HG03066 (cell line): ENCODE measurements at regions not wholly inside any gene's neighbourhood (a gene's known extent, or its start where the extent isn't known, plus 50 kb on each side); places are given as distances from the start of the nearest gene placed in this dataset.

Experiments
- ATAC-seq: cut with Tn5 transposase; IDR thresholded peaks from one replicate; pipeline ENCODE4 v1.9.1; 2021; ENCODE audit warnings: low read depth; ENCODE audit not compliant: unreplicated experiment

DNA sequence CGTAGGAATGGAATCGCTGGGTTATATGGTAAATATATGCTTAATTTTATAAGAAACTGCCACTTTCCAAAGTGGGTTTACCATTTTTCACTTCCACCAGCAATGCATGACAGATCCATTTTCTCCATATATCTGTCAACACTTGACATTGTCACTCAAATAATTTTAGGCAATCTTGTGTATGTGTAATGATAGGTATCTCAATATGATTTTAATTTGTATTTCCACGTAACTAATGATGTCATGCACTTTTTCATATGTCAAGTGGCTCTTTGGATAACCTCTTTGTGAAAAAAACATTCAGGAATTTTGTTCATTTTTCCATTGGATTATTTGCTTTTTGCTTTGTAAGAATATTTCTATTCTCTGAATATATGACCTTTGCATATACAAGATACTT lies 419.9 kb downstream of the BTBD3 start:
- ATAC-seq = no peak

DNA sequence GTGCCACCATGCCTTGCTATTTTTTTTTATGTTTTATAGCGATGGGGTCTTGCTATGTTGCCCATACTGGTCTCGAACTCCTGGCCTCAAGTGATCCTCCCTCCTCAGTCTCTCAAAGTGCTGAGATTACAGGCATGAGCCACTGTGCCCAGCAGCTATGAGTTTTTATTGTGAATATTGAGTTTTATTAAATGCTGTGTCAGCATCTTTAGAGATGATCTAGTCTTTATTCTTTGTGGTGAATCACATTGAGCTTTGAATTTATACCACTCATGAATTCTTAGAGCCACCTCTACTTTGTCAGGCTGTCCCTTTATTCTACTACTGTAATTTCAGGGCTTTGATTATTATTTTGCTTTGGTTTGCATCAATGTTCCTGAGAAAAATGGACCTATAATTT lies 428.3 kb downstream of the BTBD3 start:
- no peak for ATAC-seq

DNA sequence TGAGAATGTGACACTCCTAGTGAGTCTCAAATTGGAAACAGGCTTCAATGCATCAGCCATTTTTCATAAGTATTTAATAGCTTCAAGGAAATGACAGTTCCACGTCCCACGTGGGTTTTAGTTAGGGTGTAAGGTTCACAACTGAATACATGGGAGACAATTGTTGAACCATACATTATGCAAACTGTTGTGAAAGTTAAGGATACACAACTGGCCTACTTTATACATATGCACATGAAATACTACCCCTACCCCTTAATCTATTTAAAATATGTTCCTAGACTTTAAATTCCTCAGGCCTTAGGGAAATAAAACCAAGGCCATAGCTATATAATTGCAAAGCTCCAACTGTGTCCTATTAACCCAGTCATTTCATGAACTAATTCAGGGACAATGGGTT lies 436.1 kb downstream of the BTBD3 start:
- ATAC-seq = no peak

DNA sequence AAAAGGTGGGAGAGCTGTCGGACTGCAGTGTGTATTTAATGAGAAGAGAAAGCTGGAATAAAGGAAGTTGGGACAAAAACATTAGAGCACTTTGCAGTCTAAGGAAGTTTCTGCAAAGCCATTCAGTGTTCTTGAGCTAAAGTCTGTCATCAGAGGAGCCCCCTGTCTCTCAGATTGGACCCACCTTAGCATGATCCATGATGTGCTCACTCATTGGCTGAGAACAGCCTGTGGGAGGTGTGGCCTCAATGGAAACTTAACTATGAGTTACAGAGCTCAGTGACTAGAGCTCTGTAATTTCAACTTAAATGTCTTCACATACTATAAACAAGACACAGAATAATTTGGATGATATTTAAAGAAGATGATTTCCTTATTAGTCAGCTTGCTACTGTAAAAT lies 437.0 kb downstream of the BTBD3 start:
- no peak for ATAC-seq

DNA sequence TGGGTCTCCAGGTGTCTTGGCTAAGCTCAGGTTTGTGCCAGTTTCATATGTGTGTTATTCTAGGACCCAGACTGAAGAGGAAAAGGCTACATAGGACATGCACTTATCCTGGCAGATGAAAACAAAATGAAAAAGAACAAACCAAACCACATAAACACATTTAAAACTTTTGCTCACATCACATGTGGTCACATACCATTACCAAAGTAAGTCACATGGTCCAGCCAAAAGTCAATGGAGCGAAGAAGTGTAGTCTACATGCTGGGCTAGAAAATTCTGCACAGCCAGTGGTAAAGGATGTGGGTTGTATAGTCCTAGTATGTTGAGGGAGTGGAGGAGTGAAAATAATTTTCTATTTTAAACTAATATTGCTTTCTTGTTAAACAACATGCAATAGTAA lies 437.5 kb downstream of the BTBD3 start:
- ATAC-seq = no peak

DNA sequence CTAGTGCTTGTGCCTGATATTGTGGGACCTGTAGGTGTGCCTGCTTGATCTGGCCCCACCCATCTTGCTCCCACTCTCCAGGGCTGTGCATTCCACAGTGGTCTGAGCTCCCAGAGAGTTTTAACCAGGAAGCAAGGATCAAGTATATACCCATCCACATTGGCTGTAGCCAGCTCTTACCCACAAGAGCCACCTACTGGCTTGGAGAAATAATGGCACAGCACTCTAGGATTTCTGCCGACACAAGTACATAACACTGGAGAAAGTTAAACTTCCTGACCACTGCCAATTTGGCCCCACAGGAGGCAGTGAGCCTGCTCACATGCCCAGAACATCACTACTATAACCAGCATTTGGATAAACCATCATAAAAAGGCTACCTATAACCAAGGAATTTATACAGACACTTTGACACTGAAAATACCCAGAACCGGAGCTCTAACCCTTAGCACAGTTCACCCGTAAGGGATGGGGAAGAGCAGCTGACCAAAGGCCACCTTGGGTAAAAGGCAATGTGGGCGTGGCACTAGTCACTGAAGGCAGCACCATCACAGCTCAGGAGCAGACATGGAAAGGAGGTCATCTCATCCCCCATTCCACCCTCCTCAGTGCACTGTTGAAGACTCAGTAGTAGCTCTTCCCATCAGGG lies 440.4 kb downstream of the BTBD3 start:
- ATAC-seq = no peak

DNA sequence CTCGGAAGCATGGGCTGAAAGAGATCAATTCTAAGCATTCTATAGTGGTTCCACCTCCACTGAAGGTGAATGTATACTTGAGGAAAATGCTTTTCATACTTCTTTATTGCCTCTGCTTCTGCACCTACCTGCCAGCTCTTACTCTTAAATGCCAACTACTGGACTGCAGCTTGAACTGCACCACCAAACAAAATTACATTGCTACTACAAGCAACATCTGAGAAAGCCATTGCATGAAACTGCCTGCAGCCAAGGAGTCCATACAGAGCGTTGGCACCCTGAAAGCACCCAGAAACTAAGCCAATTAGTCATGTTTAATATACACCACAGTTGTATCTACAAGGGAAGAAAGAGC lies 440.9 kb downstream of the BTBD3 start:
- ATAC-seq = no peak

DNA sequence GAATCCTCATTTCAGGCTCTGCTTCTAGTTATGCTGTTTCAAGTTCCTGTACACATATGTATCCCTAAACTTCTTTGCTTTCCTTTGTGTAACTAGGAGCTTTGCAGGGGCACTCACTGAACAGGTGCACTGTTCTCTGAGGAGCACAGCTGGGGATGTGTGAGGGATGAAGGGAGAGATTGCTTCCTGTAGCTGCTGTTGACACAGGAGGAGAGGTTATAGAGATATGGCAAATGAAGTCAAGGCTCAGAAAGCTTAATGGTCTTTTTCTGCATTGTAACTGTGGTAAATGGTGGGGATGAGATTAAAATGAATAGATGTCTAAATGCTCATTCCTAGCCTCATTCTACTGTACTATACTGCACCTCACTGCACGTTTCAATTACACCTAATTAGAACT lies 454.3 kb downstream of the BTBD3 start:
- ATAC-seq = no peak

DNA sequence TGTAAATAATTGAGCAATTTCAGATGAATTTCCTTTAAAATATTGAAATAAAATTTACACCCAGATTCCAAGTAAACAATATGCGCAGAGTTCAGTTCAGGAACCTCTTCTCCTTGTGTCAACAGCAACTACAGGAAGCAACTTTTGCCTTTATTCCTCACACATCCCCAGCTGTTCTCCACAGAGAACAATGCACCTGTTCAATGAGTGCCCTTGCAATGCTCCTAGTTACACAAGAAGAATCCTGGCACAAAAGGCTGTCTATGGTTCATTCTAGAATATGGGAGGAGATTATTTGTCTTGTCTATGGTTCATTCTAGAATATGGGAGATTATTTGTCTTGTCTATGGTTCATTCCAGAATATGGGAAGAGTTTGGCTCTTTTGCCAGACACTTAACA lies 454.9 kb downstream of the BTBD3 start:
- no peak for ATAC-seq

DNA sequence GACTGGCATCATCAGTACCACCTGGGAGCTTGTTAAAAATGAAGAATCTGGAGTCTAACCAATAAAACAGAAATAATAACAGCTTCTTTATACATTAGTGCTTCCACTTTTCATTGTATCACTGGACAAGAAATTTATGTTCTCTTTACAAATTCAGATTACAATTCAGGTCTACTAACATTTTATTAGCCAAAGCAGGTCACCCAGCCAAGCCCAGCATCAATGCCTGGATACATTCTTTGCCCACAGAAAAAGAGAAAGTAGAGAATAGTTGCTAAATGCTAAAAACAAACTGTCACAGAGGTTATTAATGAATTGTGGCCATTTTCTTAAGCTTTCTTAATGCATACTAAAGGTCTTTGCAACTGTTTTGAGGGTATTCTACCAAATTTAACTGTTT lies 458.3 kb downstream of the BTBD3 start:
- ATAC-seq = no peak

DNA sequence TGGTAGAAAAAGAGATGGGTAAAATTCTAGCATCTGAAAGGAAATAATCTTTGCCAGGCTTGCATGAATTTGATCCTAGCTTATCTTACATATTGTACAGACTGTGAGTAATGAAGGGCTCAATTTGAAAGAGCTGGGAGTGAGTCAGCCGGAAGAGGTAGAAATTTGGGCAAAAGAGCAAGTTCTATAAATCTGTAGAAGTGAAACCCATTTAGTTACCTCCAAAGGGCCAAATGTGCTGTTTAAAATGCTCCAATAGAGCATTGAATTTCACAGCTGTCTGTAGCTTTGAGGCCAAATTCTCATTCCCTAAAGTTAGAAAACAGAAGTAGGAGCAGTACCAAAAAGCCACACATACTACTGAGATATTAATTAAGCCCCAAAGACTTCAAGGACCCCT lies 466.1 kb downstream of the BTBD3 start:
- ATAC-seq = no peak

DNA sequence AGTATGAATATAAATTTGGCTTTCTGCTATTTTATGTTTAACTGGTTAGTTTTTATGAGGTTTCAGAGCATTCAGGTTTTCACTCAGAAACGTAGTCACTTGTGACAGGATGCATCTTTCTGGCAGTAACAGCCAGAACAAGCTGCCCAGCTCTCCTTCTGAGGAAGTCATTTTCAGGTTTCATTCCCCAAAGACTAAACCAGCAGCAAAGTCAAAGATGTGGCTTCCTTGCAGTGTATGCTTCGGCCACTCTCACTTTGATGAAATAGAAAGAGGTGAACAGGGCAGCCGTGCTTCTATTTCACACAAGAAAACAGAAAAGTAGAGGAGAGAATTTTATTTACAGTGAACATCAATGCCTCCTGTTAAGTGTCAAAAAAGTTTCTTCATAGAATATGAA lies 469.1 kb downstream of the BTBD3 start:
- ATAC-seq = no peak

DNA sequence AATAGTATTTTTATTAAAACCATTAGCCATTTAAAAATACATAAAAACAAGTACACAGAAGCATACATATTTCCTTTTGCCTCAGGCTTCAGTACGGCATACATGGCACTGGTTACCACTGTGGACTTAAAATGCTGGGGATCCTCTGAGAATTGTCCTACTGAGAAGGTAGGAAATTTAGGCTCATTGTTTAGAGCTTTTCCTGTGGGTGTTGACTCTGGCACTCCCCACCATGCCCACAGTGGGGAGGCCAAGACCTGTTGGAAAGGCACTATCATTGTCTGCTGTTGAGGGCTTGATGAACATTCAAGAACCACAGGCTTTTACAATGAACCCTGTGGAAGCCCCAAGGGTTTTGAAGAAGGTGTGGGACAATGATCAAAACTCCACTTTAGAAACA lies 473.4 kb downstream of the BTBD3 start:
- ATAC-seq = no peak

DNA sequence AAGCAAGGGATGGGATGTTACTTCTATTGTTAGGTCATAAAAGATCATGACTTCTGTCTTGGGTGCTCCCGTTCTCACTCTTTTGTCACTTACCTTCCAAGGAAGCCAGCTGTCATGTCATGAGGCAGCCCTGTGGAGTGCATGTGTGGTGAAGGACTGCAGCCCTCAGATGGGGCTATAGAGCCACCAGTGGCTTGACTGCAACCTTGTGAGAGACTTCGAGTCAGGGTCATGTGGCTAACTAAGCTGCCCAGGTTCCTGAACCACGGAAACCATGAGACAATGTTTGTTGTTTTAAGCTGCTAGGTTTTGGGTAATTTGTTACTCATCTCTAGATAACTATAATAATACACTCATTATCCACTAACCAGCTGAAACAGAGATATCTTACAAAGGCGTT lies 477.1 kb downstream of the BTBD3 start:
- no peak for ATAC-seq

DNA sequence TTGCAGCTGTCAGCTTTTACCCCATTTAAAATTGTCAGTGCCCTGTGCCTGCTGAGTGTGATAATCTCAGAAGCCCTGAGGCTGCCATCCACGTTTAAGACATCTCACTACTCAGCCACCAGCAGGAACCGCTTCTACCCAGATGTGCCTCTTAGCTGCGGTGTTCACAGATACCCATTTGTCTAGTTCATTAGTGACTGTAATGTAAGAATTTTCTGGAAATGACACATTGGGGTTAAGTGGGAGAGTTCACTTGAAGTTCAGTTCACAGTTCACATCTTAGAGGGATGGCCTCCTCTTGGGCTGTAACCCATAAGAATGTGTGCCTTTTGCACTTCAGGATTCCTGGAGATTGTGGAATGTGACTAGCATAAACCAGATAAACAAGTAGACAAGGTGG lies 477.7 kb downstream of the BTBD3 start:
- no peak for ATAC-seq

DNA sequence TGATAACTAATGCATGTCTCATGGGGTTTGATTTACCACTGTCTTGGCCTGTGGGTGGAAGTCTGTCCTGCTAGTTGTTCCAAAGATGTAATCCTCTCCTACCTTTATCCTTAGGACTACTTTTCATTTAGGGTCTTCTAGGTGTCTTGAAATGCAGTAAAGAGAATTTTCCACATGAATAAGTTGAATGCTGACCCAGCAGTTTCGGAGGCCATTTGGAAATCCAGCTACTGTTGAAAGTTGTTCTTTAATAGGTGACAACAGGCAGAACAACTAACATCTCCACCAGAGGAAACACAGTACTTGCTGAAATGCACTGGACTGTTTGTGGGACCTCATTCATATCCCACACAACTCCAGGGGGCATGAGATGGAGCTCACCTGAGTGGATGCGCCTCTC lies 478.1 kb downstream of the BTBD3 start:
- ATAC-seq = no peak

DNA sequence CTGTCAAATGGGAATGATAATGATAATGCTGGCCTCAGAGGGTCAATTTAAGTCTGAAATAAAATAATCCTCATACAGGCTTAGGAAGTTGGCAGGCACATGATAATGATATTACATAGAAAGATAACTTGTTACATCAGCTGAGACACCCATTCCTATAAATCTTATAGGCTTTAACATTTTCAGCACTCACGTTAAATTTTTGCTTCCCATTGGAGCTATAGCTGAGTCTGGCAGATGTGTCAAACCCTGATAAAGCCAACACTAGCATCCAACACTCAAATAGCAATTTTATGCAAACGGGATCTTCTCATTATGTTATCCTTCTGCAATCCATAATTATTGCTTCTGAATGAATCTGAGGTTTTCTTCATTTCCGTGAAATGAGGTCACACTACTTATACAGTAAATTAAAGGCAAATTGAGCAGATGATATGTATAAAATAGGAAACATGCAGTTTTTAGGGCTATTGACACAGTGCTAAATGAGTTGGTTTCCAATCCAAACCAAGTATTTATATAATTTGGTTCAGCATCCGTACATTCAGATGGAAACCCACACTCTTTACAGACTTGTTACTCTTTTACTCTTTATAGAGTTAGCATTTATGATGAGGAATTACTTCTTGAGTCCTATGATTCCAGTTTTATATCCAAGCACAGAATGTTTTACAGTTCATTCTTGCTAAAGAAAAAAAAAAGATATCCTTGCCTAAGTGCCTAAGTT lies 481.6 kb downstream of the BTBD3 start:
- no peak for ATAC-seq

DNA sequence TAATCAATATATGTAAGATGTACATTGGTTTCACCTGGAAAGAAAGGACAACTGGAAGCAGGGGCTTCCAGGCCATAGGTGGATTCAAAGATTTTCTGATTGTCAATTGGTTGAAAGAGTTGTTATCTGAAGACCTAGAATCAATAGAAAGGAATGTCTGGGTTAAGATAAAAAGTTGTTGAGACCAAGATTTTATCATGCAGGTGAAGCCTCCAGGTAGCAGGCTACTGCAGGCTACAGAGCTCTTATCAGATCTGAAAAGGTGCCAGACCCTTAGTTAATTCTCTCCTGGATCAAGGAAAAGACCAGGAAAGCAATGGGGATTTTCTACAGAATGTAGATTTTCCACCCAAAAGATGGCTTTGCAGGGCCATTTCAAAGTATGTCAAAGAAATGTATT lies 487.2 kb downstream of the BTBD3 start:
- ATAC-seq = no peak

DNA sequence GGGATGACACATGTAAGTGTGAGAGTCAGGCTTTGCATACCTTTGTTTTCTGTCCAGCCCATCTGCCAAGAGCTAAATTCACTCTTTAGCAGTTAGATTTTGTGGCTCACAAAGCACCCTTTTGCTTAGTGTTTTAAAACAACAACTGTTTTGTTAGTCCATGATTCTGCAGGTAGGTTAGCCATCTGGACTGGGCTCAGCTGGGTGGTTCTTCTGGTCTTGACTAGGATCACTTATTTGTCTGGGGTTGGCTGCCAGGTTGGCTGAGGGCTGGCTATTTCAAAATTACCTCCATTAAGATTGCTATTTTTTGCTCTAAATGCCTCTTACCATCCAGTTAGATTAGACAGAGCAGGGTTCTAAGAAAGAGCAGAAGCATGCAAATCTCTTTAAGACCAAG lies 489.3 kb downstream of the BTBD3 start:
- no peak for ATAC-seq

DNA sequence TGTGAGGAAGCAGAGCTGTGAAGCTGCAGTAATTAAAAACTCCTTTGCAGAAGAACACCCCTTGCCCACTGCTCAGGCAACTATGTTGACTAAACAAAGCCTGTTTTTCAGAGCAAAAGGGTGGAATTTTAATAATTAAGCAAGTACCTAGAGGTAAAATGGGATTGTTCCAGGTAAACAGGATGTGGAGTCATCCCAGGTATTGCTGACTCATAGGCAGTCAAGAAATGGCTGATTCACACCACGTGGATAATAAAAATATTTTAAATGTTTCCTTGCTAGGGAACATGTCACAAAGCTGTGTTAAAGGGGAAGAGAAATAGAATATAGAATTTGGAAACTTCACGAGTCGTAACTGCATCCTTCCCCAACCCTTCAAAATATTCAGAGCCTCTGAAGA lies 491.8 kb downstream of the BTBD3 start:
- no peak for ATAC-seq

DNA sequence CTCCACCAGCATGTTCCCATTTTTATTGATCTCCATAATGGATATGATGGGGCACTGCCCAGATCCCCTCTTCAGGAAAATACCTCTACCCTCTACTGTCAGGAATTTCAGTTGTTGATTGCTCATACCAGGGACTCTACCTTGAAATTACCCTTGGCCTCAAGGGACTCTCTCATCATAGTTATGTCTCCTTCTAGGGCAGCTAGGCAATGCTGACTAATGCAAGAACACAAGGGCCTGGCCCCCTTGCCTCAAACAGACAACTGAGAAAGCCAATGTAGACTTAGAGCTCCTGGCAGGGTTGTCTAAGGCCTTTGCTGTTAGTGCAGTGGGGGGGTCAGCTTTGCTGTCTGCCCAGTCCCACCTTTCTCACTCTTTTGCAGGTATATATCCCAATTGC lies 493.1 kb downstream of the BTBD3 start:
- no peak for ATAC-seq

DNA sequence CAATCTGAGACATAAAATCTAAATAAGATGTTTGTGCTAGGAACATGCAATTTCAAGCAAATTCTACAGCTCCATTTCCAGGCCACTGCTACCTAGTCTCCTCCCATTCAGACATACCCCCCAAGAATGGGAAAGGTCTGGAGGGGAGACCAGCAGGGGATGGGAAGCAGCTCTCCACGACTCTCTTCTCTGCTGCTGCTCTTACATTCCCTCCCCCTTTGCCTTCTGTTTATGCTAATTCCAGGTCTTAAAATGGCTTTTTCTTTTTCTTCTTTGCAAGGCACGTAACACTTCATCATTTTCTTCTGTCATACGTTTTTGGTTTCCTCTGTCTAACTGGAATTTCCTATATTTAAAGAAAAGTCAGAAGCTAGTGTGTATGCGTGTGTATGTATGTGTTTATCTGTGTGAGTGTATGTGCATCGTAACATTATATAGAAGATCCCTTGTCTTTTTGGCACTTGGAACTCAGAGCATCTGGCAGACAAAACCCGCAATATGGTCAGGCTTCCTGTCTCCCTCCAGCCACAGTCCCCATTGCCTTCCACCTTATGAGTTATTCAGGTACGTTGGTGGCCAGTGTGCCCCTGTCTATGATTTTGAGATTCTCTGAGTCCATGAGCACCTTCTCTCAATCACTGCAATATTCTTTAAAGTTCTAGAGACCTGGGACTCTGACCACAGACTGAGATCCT lies 493.7 kb downstream of the BTBD3 start:
- ATAC-seq = no peak
